GM21515 (cell line): ENCODE measurements at regions not wholly inside any gene's neighbourhood (a gene's known extent, or its start where the extent isn't known, plus 50 kb on each side); places are given as distances from the start of the nearest gene placed in this dataset.

Experiments used
- ATAC-seq: cut with Tn5 transposase; IDR thresholded peaks from one replicate; pipeline ENCODE4 v1.9.1; 2021; ENCODE audit not compliant: unreplicated experiment

- ATAC-seq, result no peak
Observed at GRCh38 chr5:167571824-167572223, 719.6 kb upstream of the WWC1 start.

GRCh38 chr5:167573370-167574127 lies 717.9 kb upstream of the WWC1 start:
- ATAC-seq, result no peak

- no peak for ATAC-seq
Observed at GRCh38 chr5:167574464-167574863, 717.0 kb upstream of the WWC1 start.

GRCh38 chr5:167575330-167575729 lies 716.1 kb upstream of the WWC1 start:
- ATAC-seq, result no peak

GRCh38 chr5:167576126-167576525 lies 715.3 kb upstream of the WWC1 start:
- ATAC-seq, result no peak

- no peak for ATAC-seq
Observed at GRCh38 chr5:167576897-167577296, 714.5 kb upstream of the WWC1 start.

GRCh38 chr5:167577616-167578015 lies 713.8 kb upstream of the WWC1 start:
- ATAC-seq, result no peak

- no peak for ATAC-seq
Observed at GRCh38 chr5:167578977-167579692, 712.3 kb upstream of the WWC1 start.

GRCh38 chr5:167579693-167580055 lies 711.8 kb upstream of the WWC1 start:
- no peak for ATAC-seq

GRCh38 chr5:167580608-167581007 lies 710.8 kb upstream of the WWC1 start:
- no peak for ATAC-seq

- no peak for ATAC-seq
Observed at GRCh38 chr5:167582283-167582682, 709.2 kb upstream of the WWC1 start.

- ATAC-seq, result no peak
Observed at GRCh38 chr5:167582886-167583285, 708.6 kb upstream of the WWC1 start.

- ATAC-seq, result no peak
Observed at GRCh38 chr5:167585184-167585583, 706.3 kb upstream of the WWC1 start.

- ATAC-seq, result no peak
Observed at GRCh38 chr5:167587772-167588437, 703.5 kb upstream of the WWC1 start.

GRCh38 chr5:167592114-167592513 lies 699.3 kb upstream of the WWC1 start:
- no peak for ATAC-seq

- no peak for ATAC-seq
Observed at GRCh38 chr5:167593329-167594060, 698.0 kb upstream of the WWC1 start.

- ATAC-seq, result no peak
Observed at GRCh38 chr5:167594061-167594435, 697.4 kb upstream of the WWC1 start.

GRCh38 chr5:167594750-167595149 lies 696.7 kb upstream of the WWC1 start:
- ATAC-seq, result no peak

GRCh38 chr5:167595196-167595595 lies 696.2 kb upstream of the WWC1 start:
- ATAC-seq, result no peak

GRCh38 chr5:167598166-167598565 lies 693.3 kb upstream of the WWC1 start:
- ATAC-seq, result no peak

GRCh38 chr5:167602067-167602466 lies 689.4 kb upstream of the WWC1 start:
- ATAC-seq, result no peak
